VCaP (cell line): ENCODE measurements at regions not wholly inside any gene's neighbourhood (a gene's known extent, or its start where the extent isn't known, plus 50 kb on each side); places are given as distances from the start of the nearest gene placed in this dataset.

ENCODE experiments used
- H3K27ac ChIP-seq: fragments of 450-650 bp; 2 replicates; pipeline ENCODE4 v1.5.1; 2017
- CTCF ChIP-seq: fragments of 450-650 bp; conservative IDR thresholded peaks from 2 replicates; pipeline ENCODE4 v1.5.1; 2017; ENCODE audit warnings: mild to moderate bottlenecking, moderate library complexity

- TF ChIP-seq CTCF = no peak
- no peak overlapping the region for H3K27ac ChIP-seq
Observed at GRCh38 chr14:48925184-48925583, 661.0 kb downstream of the RPS29 start.

GRCh38 chr14:48914921-48915320, 671.3 kb downstream of the RPS29 start:
- no peak for TF ChIP-seq CTCF
- H3K27ac ChIP-seq = no peak overlapping the region

GRCh38 chr14:48914382-48914781, 671.8 kb downstream of the RPS29 start:
- no peak for TF ChIP-seq CTCF
- H3K27ac ChIP-seq = no peak overlapping the region

- no peak for TF ChIP-seq CTCF
- H3K27ac ChIP-seq = no peak overlapping the region
Observed at GRCh38 chr14:48900565-48900964, 685.6 kb downstream of the RPS29 start.

GRCh38 chr14:48890333-48890732, 695.8 kb downstream of the RPS29 start:
- no peak for TF ChIP-seq CTCF
- H3K27ac ChIP-seq = no peak overlapping the region

- H3K27ac ChIP-seq = no peak overlapping the region
- TF ChIP-seq CTCF = no peak
Observed at GRCh38 chr14:48876806-48877340, 709.3 kb downstream of the RPS29 start.

GRCh38 chr14:48874711-48875110, 711.5 kb downstream of the RPS29 start:
- no peak for TF ChIP-seq CTCF
- no peak overlapping the region for H3K27ac ChIP-seq
